Heart right ventricle (tissue), 16 donors: ENCODE measurements at regions not wholly inside any gene's neighbourhood (a gene's known extent, or its start where the extent isn't known, plus 50 kb on each side); places are given as distances from the start of the nearest gene placed in this dataset.

Source experiments
- ATAC-seq, 8 donors: fragments of 200-7000 bp; cut with Tn5 transposase; one replicate each; pipeline ENCODE4 v1.9.1; 2020; ENCODE audit warnings: mild to moderate bottlenecking in 8 of 8, moderate library complexity in 8 of 8, moderate number of reproducible peaks in 1 of 8
- DNase-seq, 2 donors: peaks; one replicate each; pipeline ENCODE4 v3.0.0-alpha.2; 2020
- H3K27ac ChIP-seq, 10 donors: fragments of 200-600 bp; sonication (generic) in 2 of 10; one replicate each; pipeline versions ENCODE4 v1.5.0 to v1.8.0; 2020 to 2022; ENCODE audit warnings: mild to moderate bottlenecking in 3 of 10
- H3K27me3 ChIP-seq, 7 donors: fragments of 200-600 bp; one replicate each; pipeline ENCODE4 v1.8.0; 2021 to 2022; ENCODE audit warnings: mild to moderate bottlenecking in 2 of 7
- H3K36me3 ChIP-seq, 9 donors: fragments of 200-600 bp; sonication (generic) in 1 of 9; one replicate each; pipeline versions ENCODE4 v1.5.0 to v1.8.0; 2020 to 2022; ENCODE audit warnings: mild to moderate bottlenecking in 2 of 9
- H3K4me1 ChIP-seq, 9 donors: fragments of 200-600 bp; sonication (generic) in 1 of 9; one replicate each; pipeline versions ENCODE4 v1.5.0 to v1.8.0; 2020 to 2022; ENCODE audit warnings: mild to moderate bottlenecking in 4 of 9
- H3K4me3 ChIP-seq, 10 donors: fragments of 200-600 bp; sonication (generic) in 2 of 10; one replicate each; pipeline versions ENCODE4 v1.5.0 to v1.8.0; 2020 to 2022; ENCODE audit warnings: mild to moderate bottlenecking in 7 of 10, moderate library complexity in 2 of 10
- H3K9me3 ChIP-seq, 11 donors: fragments of 200-600 bp in 10 of 11; sonication (generic) in 2 of 11; one replicate each; pipeline versions ENCODE4 v1.5.0 to v1.8.0; 2013 to 2022; ENCODE audit warnings: mild to moderate bottlenecking in 2 of 11, control low read depth in 1 of 11, moderate library complexity in 1 of 11
- CTCF ChIP-seq, 9 donors: fragments of 200-600 bp; sonication (generic) in 2 of 9; IDR thresholded peaks; one replicate each; pipeline versions ENCODE4 v1.5.0 to v1.8.0; 2021 to 2022; ENCODE audit warnings: antibody characterized with exemption in 9 of 9, mild to moderate bottlenecking in 5 of 9, moderate library complexity in 1 of 9
- WGBS, 2 donors: extraction: QIAGEN DNeasy Blood & Tissue Kit; methylation state at CpG; one replicate each; pipeline ENCODE4 v1.1.7; 2013; ENCODE audit warnings: inconsistent platforms in 1 of 2; 5-methylcytosine and 5-hydroxymethylcytosine counted together
- intact Hi-C, 10 donors: fragments of 100-400 bp; cut with DNase I; formaldehyde crosslinking; loops; one replicate each; pipeline versions ENCODE4 v1.11.1 to v1.14.2; 2022
- donor health status: Arrhythmogenic right ventricular cardiomyopathy.
- donor health status: ischemic (EF 13 %, LVEDD 7.1; RV severe dilation, severe dysfunction).
- donor health status: healthy with polysubstance abuse.
- donor health status: DM: no; HTN: yes; CAD: no.
- donor health status: DM: no; HTN: no; CAD: no.
- donor health status: ischemic (EF 25% LVEDD 6.9; RV normal size, moderate dysfunction).
- donor health status: ischemic (EF 25% LVEDD 5.7; RV mildly dilated, moderate dysfunction).
- donor health status: healthy.
- donor health status: DM: yes; HTN: yes; CAD: no.
- donor health status: Ischemic cardiomyopathy.
- donor health status: ischemic (EF 35%, LVEDD 5.7; RV mildly dilated, moderate dysfunction).
- donor health status: nonischemic (EF 11% LVEDD 7.7; RV severe dilation, severe dysfunction).
- donor health status: DM: yes; HTN: yes; CAD: no.
- donor health status: PGD.
- donor health status: ischemic (EF 29% LVEDD 5.4; RV normal size, mild dysfunction).
- donor health status: nonischemic (EF 23%, LVEDD 6.1; RV moderate dilation, normal function).

GRCh38 chr6:49332781-49333180, 130.3 kb downstream of the MMUT start:
- intact Hi-C loops, result no loop called here
- no peaks in the 10 kb centered on the region for H3K27me3 ChIP-seq
- WGBS, 2 donors, result 55 to 61% methylated on average over 1 of the region's 1 CpG
- no peaks in the 10 kb centered on the region for H3K36me3 ChIP-seq
- DNase-seq (no peak), ATAC-seq (no peak)
- H3K27ac ChIP-seq, result no peak overlapping the region
- no peak for TF ChIP-seq CTCF (IDR thresholded peaks at IDR 0.05)
- no peak overlapping the region for H3K4me3 ChIP-seq
- H3K4me1 ChIP-seq, result peaks cover 0 to under 1% (median 0%) of the 10 kb centered on the region in 9 donors
- H3K9me3 ChIP-seq, result peaks cover 0 to 11% (median 0%) of the 10 kb centered on the region in 11 donors

GRCh38 chr6:49329186-49329585, 133.9 kb downstream of the MMUT start:
- peaks cover 0 to 5% (median 0%) of the 10 kb centered on the region in 11 donors for H3K9me3 ChIP-seq
- intact Hi-C loops, result no loop called here
- no peak overlapping the region for H3K27ac ChIP-seq
- no peak for TF ChIP-seq CTCF (IDR thresholded peaks at IDR 0.05)
- peaks cover 0 to 16% (median 0%) of the 10 kb centered on the region in 9 donors for H3K4me1 ChIP-seq
- no peaks in the 10 kb centered on the region for H3K27me3 ChIP-seq
- ATAC-seq (no peak), DNase-seq (no peak)
- no peak overlapping the region for H3K4me3 ChIP-seq
- WGBS, 2 donors, result 76 to 83% methylated on average over 3 of the region's 3 CpGs
- H3K36me3 ChIP-seq, result no peaks in the 10 kb centered on the region

DNA sequence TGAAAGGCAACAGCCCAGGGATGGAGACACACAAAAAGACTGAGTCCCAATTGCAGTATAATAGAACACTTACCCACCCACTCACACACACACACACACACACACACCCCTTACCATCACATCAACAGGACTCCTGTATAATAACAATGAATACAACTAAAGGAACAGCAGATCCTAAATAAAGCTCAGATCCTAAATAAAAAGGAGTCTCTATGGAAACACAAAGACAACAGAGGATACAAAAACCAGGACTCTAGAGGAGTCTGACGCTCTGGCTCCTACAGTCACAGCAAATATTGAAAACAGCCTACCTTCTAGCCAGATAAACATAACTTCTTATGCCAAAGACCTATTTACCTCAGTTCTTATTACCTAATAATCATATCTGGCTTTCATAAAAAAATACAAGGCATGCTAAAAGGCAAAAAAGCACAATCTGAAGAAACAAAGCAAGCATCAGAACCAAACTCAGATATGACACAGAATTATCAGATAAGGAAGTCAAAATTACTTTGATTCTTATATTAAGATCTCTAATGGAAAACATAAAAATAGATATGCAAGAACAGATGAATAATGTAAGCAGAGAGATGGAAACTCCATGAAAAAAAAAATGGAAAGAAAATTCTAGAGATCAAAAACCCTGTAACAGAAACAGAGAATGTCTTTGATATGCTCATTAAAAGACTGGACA, 134.9 kb downstream of the MMUT start:
- Histone ChIP-seq H3K36me3 (no peaks in the 10 kb centered on the region), H3K27me3 (no peaks in the 10 kb centered on the region), H3K4me3 (no peak overlapping the region), H3K4me1 (peaks cover 0 to 16% (median 0%) of the 10 kb centered on the region in 9 donors), H3K27ac (no peak overlapping the region), H3K9me3 (peaks cover 0 to 5% (median 0%) of the 10 kb centered on the region in 11 donors)
- ATAC-seq (peak in 1 of 8 donors; percentile 44), DNase-seq (no peak)
- TF ChIP-seq CTCF (IDR thresholded peaks at IDR 0.05), result no peak
- 31 to 37% methylated on average over 1 of the region's 1 CpG for WGBS, 2 donors
- intact Hi-C loops, result no loop called here

GRCh38 chr6:49327571-49327970, 135.5 kb downstream of the MMUT start:
- Histone ChIP-seq H3K27ac (peak overlapping the region in 3 of 10 donors; percentile 28 to 69 (median 67)), H3K27me3 (no peaks in the 10 kb centered on the region), H3K4me3 (no peak overlapping the region), H3K4me1 (peaks cover 0 to 16% (median 0%) of the 10 kb centered on the region in 9 donors), H3K9me3 (peaks cover 0 to 5% (median 0%) of the 10 kb centered on the region in 11 donors), H3K36me3 (no peaks in the 10 kb centered on the region)
- TF ChIP-seq CTCF (IDR thresholded peaks at IDR 0.05), result no peak
- WGBS, 2 donors, result 86 to 91% methylated on average over 2 of the region's 2 CpGs
- ATAC-seq, result no peak
- intact Hi-C loops, result no loop called here
- no peak for DNase-seq
